ENCODE measurements at regions not wholly inside any gene's neighbourhood (a gene's known extent, or its start where the extent isn't known, plus 50 kb on each side); places are given as distances from the start of the nearest gene placed in this dataset.

GRCh38 chr12:29043069-29043468 is 106.0 kb upstream of the FAR2 start:
- DNase-seq (ENCODE audit: low spot score) = no peak

- no peak for DNase-seq (ENCODE audit: low spot score)
Measured at GRCh38 chr12:29044799-29045198, 104.3 kb upstream of the FAR2 start.

GRCh38 chr12:29048787-29049186 is 100.3 kb upstream of the FAR2 start:
- DNase-seq (ENCODE audit: low spot score) = no peak

GRCh38 chr12:29050503-29050902 is 98.6 kb upstream of the FAR2 start:
- DNase-seq (ENCODE audit: low spot score) = no peak

- no peak for DNase-seq (ENCODE audit: low spot score)
Measured at GRCh38 chr12:29051221-29051620, 97.9 kb upstream of the FAR2 start.

GRCh38 chr12:29053567-29053966 is 95.5 kb upstream of the FAR2 start:
- no peak for DNase-seq (ENCODE audit: low spot score)

- DNase-seq (ENCODE audit: low spot score) = peak; percentile 13
Measured at GRCh38 chr12:29054858-29055663, 94.0 kb upstream of the FAR2 start.

- DNase-seq (ENCODE audit: low spot score) = no peak
Measured at GRCh38 chr12:29066011-29066588, 83.0 kb upstream of the FAR2 start.

GRCh38 chr12:29067430-29067829 is 81.6 kb upstream of the FAR2 start:
- no peak for DNase-seq (ENCODE audit: low spot score)

- DNase-seq (ENCODE audit: low spot score) = peak; percentile 33
Measured at GRCh38 chr12:29070309-29070708, 78.8 kb upstream of the FAR2 start.

- DNase-seq (ENCODE audit: low spot score) = no peak
Measured at GRCh38 chr12:29071099-29071498, 78.0 kb upstream of the FAR2 start.

GRCh38 chr12:29072631-29073030 is 76.4 kb upstream of the FAR2 start:
- no peak for DNase-seq (ENCODE audit: low spot score)

- DNase-seq (ENCODE audit: low spot score) = peak; percentile 45
Measured at GRCh38 chr12:29073631-29074239, 75.3 kb upstream of the FAR2 start.

GRCh38 chr12:29081101-29081500 is 68.0 kb upstream of the FAR2 start:
- no peak for DNase-seq (ENCODE audit: low spot score)

GRCh38 chr12:29082522-29082921 is 66.6 kb upstream of the FAR2 start:
- DNase-seq (ENCODE audit: low spot score) = no peak

GRCh38 chr12:29086325-29087271 is 62.5 kb upstream of the FAR2 start:
- no peak for DNase-seq (ENCODE audit: low spot score)

GRCh38 chr12:29088611-29089219 is 60.4 kb upstream of the FAR2 start:
- peak; percentile 13 for DNase-seq (ENCODE audit: low spot score)
